C1 segment of cervical spinal cord (tissue), 14 donors: ENCODE measurements at regions not wholly inside any gene's neighbourhood (a gene's known extent, or its start where the extent isn't known, plus 50 kb on each side); places are given as distances from the start of the nearest gene placed in this dataset.
"Not testable (repeated sequence)": the region's sequence is repeated elsewhere in the genome, so short reads cannot be mapped to it uniquely, and the experiment has no call there.

ENCODE experiments used
- DNase-seq, 14 donors: peaks; one replicate each; lab custom pipeline; 2025; lab: John Stamatoyannopoulos, UW

DNA sequence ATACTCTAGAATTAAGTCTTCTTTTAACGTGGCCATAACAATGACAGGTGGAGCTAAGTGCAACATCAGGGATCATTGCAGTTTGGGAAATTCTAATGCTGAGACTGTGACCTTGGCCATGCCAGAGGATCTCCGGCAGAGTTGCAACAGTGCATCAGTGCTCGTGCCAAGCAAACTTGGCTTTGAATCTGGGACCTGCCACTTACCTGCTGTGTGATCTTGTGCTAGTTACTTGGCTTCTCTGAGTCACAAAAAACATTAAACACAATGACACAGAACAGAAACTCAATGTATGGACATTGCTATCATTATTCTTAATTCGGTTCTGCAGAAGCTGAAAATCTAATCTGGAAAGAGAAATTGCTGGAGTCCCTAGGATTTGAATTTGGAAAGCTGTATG, 435.5 kb upstream of the CCL2 start:
- DNase-seq: no peak

GRCh38 chr17:33832262-33832661, 422.8 kb upstream of the CCL2 start:
- DNase-seq: no peak

DNA sequence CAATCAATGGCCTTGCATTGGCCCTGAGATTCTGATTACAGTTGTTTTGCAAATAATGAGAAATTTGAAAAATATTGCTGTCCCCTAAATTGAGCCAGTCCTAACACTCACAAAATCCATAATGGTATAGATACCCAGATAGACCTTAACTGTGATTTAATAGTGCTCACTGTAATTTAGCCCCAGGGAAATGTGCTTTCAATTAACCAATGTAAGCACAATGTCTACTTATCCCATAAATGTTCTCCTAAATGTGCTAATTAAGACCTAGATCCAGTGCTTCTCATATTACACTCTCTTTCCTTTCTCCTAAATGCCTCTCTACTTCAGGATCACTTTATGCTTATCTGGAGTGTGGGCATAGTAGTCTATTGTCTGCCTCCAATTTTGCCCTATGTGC, 417.8 kb upstream of the CCL2 start:
- no peak for DNase-seq

DNA sequence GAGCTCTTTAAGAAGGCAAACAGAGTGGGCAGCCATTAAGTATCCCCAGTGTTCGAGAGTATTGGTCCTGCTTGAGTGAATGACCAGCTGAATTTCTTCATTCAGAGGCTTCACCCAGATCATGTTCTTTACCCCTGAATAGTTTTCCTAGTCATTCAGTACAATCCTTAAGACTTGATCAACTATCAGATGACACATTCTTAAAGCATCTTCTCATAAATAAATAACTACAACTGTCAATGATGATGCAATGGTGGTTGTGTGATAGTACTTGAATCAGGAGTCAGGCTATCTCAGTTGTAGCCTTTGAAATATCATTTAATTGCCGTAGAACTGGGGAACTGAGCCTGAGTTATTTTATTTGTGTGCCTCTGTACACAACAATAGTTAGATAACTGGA, 416.8 kb upstream of the CCL2 start:
- no peak for DNase-seq

GRCh38 chr17:33847900-33848299, 407.2 kb upstream of the CCL2 start:
- DNase-seq: no peak

GRCh38 chr17:33848433-33848832, 406.7 kb upstream of the CCL2 start:
- no peak for DNase-seq

- DNase-seq: no peak
These were observed 400.5 kb upstream of the CCL2 start for GRCh38 chr17:33854596-33854995.

- no peak for DNase-seq
These were observed 397.0 kb upstream of the CCL2 start for GRCh38 chr17:33858121-33858520.

- no peak for DNase-seq
These were observed 396.4 kb upstream of the CCL2 start for GRCh38 chr17:33858682-33859081.

GRCh38 chr17:33862772-33863602, 392.1 kb upstream of the CCL2 start:
- no peak for DNase-seq

DNA sequence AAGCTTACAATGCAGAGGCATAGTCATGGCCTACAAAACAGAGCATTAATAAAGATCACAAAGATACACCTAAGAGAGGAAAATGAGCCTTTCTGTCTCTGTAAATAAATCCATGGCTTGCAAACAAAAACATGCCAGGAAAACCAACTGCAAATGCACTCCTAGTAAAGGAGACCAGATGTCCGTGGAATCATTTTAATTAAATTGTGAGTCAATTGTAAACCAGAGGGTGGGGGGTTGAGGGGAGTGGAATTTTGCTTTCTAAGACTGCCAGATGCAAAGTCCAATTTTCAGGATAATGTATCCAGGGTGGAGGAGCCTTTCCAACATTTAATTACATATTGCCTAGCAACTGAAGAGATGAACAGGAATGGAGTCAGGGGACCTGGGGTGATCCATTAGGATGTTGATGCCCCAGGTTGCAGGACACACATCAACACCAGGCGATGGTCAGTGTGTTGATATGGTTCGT, 390.3 kb upstream of the CCL2 start:
- no peak for DNase-seq

DNA sequence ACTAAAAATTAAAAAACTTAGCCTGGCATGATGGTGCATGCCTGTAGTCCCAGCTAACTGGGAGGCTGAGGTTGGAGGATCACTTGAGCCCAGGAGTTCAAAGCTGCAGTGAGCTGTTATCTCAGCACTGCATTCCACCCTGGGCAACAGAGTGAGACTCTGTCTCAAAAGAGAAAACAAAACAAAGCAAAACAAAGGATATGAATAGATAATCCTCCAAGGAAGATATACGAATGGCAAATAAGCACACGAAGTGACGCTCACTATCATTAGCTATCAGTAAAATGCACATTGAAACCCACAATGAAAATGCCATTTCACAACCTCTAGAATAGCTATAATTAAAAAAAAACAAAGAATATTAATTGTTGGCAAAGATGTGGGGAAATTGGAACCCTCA, 386.2 kb upstream of the CCL2 start:
- DNase-seq: no peak

DNA sequence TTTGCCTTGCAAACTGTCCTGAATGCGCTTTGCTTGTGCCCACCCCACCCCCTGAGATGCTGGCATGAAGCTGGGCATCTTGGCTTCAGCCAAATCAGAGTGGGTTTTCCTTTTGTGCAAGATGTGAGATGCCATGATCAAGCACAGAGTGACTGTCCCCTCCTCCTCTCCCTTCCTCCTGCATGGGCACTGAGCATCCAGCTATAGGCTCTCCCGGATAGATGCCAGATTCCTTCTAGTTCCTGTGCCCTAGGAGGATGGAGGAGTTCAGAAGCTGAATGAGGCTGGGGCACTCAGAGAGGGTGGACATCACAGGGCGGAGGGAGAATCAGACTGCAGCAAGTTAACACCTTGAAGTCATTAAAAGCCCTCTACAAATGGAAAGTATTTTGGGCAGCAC, 384.1 kb upstream of the CCL2 start:
- no peak for DNase-seq

- no peak for DNase-seq
These were observed 383.2 kb upstream of the CCL2 start for GRCh38 chr17:33871720-33872540.

DNA sequence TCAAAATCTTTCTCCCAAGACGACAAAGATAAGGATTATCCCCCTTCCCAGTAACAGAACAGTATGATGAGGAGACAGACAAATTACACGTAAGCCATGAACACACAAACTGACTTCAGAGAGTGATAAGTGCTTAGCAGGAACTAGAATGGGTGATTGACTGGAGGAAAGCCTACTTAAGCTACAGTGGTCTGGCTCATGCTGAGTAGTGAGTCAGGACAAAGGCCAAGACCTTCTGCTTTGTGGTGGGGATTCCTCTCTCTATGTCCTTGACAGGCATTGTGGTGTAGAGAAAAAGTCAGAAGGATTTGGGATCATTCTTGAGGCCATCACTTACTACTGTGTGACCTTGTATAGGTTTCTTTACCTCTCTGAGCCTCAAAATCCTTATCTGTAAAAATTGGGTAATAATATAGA, 381.9 kb upstream of the CCL2 start:
- no peak for DNase-seq

GRCh38 chr17:33874617-33875060, 380.4 kb upstream of the CCL2 start:
- no peak for DNase-seq

GRCh38 chr17:33875973-33876372, 379.1 kb upstream of the CCL2 start:
- no peak for DNase-seq

GRCh38 chr17:33882273-33882672, 372.8 kb upstream of the CCL2 start:
- DNase-seq: not testable (repeated sequence)

- not testable (repeated sequence) for DNase-seq
These were observed 372.4 kb upstream of the CCL2 start for GRCh38 chr17:33882677-33883076.

DNA sequence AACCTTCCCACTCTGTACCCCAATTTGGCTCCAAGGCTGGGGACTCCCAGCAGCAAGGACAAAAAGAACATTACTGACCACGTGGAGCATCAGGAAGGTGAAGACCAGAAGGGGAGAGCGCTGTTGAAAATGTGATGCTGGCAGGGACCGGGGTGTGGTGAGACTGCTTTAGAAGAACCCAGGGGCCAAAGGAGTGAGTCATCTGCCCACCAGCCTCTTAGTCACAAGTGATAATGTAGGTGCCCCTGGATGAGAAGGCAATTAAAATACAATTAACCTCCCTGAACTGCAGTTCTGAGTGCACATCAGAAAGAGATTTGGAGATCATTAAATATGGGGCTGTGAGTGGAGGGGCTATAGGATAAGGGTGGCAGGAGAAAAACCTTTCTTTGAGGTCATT, 366.6 kb upstream of the CCL2 start:
- no peak for DNase-seq

DNA sequence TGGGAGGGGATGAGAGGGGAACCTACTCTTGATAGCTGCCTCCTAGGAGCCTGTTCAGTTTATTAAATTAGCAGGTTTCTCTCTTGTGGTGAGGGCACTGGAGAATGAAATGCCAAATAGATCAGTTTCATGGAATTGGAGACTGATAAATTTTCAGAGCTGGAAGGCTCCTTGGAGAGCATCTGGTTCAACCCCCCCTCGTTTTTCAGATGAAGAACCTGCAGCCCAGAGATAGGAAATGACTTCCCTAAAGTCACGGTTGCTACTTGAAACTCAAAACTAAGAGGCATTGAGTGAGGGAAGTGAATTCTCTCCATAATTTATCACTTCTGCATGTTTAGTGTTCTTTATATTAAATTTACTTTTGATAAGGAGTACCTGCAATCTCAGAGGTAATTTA, 366.0 kb upstream of the CCL2 start:
- DNase-seq: no peak

DNA sequence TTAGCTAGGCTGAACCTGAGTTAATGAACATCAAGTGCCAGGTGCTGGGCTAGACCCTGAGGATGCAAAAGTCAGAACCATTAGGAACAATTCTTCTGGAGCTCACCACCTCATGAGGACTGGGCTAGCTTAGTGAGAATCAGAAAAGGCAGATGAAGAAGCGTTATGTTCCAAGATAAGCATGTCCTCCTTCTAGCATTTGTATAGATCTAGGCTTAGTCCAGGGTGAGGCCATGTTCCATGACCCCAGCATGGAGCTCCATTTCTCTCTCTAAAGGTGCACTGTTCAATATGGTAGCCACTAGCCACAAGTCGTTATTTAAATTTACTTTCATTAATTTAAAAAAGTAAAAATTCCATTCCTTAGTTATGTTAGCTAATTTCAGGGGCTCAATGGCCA, 365.3 kb upstream of the CCL2 start:
- no peak for DNase-seq
